ENCODE measurements at regions not wholly inside any gene's neighbourhood (a gene's known extent, or its start where the extent isn't known, plus 50 kb on each side); places are given as distances from the start of the nearest gene placed in this dataset.

GRCh38 chr7:156117542-156118247 is 305.4 kb upstream of the SHH start:
- no peak for DNase-seq

GRCh38 chr7:156116514-156117215 is 304.4 kb upstream of the SHH start:
- no peak for DNase-seq

DNA sequence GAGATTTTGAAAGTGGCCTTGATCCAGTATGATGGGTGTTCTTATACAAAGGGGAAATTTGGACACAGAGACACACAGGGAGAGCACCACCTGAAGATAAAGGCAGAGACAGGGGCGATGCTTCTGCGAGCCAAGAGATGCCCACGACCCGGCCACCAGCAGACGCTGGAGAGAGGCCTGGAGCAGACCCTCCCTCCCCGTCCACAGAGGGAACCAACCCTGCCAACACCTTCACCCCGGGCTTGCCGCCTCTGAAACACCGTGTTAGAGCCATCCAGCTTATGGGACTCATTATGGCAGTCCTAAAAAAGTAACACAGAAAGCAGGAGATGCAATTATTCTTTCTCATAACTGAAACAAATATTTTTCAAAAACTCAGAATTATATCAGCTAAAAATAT is 303.3 kb upstream of the SHH start:
- no peak for DNase-seq

DNA sequence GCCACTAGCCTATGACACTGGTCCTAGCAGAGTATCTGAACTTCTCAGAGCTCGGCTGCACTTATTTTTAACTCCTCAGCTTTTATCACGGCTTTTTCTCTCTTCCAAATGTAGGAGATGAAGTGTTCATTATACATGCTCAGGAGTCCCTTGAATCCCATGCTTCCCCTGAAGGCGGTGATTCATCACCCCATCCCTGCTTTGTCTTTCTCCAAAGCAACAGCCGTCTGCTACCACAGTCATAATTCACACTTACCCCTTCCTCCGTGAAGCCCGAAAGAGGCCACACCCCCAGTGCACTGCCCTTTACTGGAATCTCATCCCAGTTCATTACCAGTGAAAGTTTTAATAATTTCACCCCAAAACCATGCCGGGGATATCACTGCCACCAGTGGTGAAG is 301.5 kb upstream of the SHH start:
- no peak for DNase-seq

DNA sequence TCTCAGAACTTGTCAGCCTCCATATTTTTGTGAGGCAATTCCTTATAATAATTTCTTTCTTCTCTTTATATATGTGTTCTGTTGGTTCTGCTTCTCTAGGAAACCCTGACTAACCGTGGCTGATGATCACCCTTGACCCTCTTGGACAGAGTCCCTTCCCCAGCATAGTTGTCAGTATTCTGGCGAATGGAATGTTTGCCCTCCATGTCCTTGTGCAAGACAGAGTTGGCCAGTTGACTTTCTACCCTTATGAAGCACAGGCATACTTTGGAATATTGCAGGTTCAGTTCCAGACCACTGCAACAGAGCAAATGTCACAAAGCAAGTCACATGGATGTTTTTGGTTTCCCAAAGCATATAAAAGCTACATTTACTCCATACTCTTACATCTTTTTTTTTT is 297.7 kb upstream of the SHH start:
- no peak for DNase-seq

GRCh38 chr7:156109076-156109475 is 296.8 kb upstream of the SHH start:
- no peak for DNase-seq

GRCh38 chr7:156107957-156108356 is 295.7 kb upstream of the SHH start:
- no peak for DNase-seq

GRCh38 chr7:156106107-156106426 is 293.8 kb upstream of the SHH start:
- DNase-seq: no peak

DNA sequence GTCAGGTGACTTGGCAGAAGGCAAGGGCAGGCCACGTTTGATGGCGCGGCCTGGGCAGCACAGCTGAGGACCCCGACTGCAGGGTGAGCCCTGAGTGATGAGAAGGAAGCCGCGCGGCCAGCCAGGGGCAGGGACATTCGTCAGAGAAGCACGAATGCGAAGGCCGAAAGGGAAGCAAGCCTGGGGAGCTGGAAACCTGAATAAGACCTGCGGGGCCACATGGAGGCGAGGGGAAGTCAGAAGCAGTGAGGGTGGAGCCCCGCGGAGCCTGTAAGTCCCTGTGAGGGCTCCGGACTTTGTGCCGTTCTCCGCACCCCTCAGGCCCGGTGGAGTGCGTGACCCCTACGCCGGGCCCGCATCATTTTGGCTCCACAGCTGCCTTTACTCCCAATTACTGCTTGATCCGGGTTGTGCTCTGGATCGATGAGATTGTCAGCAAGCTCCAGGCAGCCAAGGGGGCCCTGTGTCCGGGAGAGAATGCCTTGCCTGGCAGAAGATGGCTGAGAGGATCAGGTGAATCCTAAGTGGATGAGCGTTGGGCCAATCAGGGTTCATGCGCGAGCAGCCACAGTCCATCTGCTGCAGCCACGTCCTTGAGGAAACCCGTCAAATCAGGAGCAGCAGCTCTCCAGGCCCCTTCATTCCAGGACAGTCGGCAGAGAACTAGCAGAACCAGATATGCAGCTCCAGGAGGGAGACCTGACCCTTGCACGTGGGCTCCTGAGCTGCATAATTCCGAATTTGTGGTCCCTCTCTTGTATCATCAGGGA is 293.3 kb upstream of the SHH start:
- DNase-seq: no peak

- DNase-seq: no peak
These were observed 292.5 kb upstream of the SHH start for GRCh38 chr7:156104501-156105336.

GRCh38 chr7:156102267-156102666 is 290.0 kb upstream of the SHH start:
- DNase-seq: no peak

DNA sequence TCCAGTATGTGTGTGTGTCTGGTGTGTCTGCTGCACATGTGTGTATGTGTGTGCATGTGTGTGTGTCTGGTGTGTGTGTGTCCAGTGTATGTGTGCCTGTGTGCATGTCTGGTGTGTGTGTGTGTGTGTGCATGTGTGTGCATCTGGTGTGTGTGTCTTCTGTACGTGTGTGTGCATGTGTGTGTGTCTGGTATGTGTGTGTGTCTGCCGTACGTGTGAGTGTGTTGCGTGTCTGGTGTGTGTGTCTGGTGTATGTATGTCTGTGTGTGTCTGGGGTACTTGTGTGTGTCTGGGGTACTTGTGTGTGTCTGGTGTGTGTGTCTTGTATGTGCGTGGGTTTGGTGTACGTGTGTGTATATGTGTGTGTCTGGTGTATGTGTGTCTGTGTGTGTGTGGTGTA is 289.1 kb upstream of the SHH start:
- no peak for DNase-seq

GRCh38 chr7:156100086-156100485 is 287.8 kb upstream of the SHH start:
- DNase-seq: no peak

GRCh38 chr7:156099085-156099484 is 286.8 kb upstream of the SHH start:
- DNase-seq: no peak

- no peak for DNase-seq
These were observed 284.7 kb upstream of the SHH start for GRCh38 chr7:156096771-156097538.

DNA sequence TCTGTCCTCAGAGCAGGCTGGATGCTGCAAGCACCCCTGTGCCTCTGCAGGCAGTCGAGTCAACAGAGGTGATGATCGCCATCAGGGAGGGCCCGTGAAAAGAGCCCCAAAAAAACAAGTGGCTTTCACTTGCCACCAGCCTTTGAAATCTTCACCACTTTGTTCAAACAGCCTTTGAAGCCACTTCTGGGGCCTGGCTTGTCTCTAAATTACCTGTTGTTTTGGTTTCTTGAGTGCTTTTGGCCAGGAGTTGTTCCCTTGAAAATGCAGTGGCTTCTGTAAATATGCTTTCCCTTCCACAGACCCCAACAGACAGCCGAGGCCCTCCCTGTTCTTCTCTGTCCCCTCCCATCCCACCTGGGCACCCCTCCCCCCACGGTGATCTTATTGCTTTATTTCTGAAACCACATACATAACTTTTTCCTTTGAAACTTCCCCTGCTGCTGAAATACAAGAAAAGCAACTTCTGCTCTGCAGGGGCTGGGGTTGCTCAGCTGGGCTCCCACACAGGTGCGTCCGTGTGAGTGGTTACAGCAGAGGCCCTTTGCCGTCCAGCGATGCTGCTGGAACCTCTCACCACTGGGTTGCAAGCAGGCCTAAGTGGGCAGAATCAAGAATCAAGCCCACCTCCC is 283.8 kb upstream of the SHH start:
- DNase-seq: no peak

DNA sequence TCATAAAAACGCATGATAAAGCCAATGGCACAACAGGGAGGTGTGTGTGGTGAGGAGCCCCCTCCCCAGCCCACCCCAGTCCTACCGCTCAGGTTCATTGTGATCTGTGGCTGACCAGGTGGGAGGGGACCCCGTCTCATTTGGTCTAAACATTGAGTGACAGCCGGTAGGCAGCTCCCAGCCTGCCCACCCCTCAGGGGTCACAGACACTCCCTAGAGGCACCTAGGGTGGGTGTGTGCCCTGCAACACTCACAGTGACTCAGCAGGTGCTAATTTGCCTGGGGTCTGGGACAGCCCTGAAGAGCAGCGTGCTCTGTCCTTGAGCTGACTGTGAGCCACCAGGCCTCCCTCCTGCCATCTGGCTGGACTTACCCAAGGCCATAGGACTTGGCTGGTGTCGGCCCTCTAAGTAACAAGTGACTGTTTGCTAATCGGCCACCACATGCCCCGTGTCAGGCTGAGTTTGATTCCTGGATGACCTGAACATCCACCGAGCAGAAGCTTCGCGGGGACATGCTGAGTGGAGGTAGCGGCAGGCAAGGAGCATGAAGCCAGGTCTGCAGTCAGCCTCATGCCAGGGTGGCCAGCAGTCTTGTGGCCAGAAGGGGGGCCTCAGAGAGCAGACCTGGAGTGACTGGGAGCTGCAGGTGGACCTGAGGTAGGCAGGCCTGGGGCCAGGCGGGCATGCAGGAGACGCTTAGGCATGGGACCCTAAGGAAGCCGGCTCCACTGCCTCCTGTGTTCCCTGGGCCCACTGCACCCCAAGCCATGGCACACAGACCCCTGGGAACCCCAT is 282.3 kb upstream of the SHH start:
- no peak for DNase-seq

DNA sequence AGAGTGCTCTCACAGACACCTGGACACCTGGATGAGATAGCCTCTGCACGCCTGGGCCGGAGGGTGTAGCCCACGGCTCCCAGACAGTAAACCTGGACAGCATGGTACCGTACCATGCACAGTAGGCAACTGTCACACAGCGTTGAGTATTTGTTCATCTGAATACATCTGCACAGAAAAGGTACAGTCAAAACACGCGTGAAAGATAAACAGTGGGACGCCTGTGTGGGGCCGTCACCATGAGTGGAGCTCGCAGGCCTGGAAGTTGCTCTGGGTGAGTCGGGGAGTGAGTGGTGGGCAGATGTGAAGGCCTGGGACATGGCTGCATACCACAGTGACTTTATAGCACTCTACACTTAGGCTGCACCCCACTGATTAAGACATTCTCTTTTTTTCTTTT is 280.0 kb upstream of the SHH start:
- DNase-seq: no peak

GRCh38 chr7:156091519-156092080 is 279.3 kb upstream of the SHH start:
- DNase-seq: no peak

- no peak for DNase-seq
These were observed 278.7 kb upstream of the SHH start for GRCh38 chr7:156090988-156091387.

GRCh38 chr7:156089222-156089621 is 277.0 kb upstream of the SHH start:
- no peak for DNase-seq
